D721Med (cell line): ENCODE measurements at regions not wholly inside any gene's neighbourhood (a gene's known extent, or its start where the extent isn't known, plus 50 kb on each side); places are given as distances from the start of the nearest gene placed in this dataset.

ENCODE experiments used
- DNase-seq: peaks from one replicate; pipeline ENCODE4 v3.0.0; 2011; ENCODE audit warnings: low spot score; ENCODE audit not compliant: insufficient read length
- FAIRE-seq: peaks from 2 replicates; lab custom pipeline; 2011; peaks lifted over from hg19 to GRCh38; lab: Jason Lieb, UNC
- TF ChIP-seq, protein P1 (sequence below): IDR thresholded peaks from 2 replicates; pipeline ENCODE4 v1.5.1; 2012; ENCODE audit warnings: mild to moderate bottlenecking, control low read depth; ENCODE audit not compliant: insufficient read depth; ENCODE audit errors: missing control alignments

DNA sequence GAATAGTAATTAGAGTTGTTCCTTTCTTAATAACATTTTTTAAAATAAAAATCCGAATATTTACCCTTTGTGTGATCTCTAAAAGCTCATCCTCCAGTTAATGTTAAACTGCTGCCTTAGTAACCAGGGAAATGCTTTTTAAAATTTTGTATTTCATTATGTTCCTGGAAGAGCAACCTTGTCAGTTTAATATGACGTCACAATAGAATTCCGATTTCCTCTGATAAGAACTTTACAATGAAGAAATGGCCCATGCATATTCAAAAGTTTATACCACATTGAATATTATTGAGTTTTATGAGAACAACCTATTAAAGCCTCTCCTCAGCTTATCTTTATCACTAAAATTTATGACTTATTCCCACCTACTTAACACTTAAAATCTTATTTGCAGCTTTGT is 1566.6 kb downstream of the EFNB2 start:
- TF ChIP-seq, protein P1, sequence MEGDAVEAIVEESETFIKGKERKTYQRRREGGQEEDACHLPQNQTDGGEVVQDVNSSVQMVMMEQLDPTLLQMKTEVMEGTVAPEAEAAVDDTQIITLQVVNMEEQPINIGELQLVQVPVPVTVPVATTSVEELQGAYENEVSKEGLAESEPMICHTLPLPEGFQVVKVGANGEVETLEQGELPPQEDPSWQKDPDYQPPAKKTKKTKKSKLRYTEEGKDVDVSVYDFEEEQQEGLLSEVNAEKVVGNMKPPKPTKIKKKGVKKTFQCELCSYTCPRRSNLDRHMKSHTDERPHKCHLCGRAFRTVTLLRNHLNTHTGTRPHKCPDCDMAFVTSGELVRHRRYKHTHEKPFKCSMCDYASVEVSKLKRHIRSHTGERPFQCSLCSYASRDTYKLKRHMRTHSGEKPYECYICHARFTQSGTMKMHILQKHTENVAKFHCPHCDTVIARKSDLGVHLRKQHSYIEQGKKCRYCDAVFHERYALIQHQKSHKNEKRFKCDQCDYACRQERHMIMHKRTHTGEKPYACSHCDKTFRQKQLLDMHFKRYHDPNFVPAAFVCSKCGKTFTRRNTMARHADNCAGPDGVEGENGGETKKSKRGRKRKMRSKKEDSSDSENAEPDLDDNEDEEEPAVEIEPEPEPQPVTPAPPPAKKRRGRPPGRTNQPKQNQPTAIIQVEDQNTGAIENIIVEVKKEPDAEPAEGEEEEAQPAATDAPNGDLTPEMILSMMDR: no peak
- FAIRE-seq: no peak

DNA sequence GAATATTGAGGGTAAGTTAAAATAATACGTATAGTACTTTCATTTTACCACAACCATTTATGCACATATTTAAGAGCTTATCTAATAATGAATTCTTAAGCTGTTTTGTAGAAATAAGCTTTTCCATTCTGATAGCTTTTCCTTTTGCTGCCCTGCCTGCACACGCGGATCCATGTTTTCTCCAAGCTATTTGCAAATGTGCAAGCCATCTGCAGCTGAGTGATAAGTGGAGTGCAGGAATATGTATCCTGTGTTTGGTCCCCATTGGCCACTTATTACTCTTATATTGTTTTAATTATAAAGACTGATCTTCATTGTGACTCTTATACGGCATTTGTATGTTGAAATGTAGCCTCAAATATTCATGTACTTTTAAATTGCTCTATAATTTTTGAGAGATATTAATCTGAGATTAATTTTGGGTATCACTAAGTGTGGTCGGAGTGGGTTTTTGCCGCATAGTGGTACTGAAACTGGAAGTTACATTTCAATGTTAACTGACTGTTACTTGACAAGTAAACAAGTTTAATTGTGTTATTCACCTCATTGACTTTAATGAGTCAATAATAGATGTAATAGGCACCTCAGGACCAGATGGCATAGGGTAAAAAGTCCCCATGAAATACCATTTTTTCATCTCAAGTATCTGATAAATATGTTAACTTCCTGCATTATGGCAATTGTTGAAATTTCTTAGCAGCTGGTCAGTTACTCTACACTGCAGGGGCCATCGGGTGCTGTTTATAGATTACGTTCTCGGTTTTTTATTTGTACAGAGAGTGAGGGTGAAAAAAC is 1567.4 kb downstream of the EFNB2 start:
- DNase-seq (no peak), FAIRE-seq (no peak)
- TF ChIP-seq, protein P1: no peak

More for the DNA sequence above, 1566.6 kb downstream of the EFNB2 start:
- DNase-seq: no peak

DNA sequence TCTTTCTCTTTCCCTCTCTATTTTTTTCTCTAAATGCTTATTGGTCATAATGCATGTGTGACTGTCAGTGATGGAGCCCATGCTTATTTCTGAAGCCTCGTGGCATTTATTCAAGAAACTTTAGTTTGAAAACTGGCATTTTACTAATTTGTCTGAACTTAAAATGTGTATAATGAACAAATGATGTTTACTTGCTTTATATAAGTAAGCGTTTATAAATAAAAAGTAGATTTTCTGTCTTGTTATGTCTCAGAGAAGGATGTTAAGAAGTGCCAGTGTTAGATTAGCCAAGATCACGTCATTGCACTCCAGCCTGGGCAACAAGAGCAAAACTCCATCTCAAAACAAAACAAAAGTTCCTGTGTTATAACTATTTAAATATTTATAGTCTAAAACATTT is 1568.1 kb downstream of the EFNB2 start:
- FAIRE-seq (no peak), DNase-seq (no peak)
- TF ChIP-seq, protein P1: no peak

DNA sequence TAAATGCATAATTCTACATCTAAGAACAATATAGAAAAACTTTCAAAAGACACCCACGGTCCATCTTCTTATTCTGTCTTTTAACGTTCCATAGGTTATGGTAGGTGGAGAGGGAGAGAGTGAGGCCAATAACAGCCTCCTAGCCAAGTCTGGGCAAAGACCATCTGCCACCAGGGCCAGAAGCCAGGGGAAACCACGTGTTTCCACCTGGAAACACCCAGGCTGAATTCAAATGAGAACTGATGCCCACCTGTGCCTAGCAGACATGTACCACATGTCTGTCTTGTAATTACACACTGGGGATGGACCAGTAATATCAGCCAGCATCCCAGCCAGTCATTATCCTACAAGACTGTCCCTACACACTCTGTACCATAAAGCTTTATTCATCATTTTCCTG is 1573.1 kb downstream of the EFNB2 start:
- no peak for DNase-seq
- TF ChIP-seq, protein P1: no peak
- FAIRE-seq: no peak

DNA sequence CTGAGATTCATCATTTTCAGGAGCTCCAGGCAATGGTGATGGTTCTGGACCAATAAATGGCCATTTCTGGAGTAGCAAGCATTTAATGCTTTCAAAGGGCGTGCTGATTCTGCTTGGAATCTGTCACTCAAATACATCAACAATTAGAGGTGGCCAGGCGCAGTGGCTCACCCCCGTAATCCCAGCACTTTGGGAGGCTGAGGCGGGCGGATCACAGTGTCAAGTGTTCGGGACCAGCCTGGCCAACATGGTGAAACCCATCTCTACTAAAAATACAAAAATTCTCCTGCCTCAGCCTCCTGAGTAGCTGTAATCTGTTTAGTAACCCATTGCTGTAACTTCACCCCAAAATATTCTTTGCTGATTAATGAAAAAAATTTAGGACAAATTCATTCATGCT is 1574.2 kb downstream of the EFNB2 start:
- DNase-seq (no peak), FAIRE-seq (no peak)
- TF ChIP-seq, protein P1: no peak

DNA sequence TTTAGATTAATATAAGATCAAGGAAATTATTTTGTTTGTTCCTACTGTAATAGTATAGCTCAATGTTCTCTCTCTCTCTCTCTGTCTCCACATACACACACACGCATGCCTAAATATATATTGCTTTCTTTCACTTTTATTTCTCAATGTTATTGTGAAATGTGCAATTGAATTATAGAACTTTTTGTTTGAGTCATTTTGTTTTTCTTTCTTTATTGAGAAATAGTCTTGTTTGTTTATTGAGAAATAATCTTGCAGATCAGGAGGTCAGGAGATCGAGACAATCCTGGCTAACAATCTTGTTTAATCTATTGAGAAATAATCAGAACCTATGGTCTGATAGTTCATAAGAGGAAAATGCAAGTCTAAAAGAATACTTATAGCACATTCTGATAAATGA is 1581.3 kb downstream of the EFNB2 start:
- TF ChIP-seq, protein P1: no peak
- DNase-seq (no peak), FAIRE-seq (no peak)

DNA sequence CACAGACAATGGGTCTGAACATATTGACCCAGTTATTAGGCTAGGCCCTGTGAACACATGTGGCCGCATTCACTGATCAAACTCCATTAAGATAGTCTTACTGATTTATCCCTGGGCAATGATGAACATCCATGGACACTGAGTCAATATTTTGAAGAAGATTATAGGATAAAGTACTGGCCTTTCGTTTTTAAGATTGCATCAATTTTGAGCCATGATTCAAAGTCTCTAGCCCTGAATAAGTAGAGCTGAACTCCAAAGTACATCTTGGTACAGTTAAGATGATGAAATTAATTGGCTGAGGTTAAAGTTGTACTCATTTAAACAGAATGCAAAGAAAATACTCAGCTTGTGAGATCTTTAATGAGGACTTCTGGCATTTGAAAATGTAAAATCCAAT is 1581.9 kb downstream of the EFNB2 start:
- DNase-seq (no peak), FAIRE-seq (no peak)
- TF ChIP-seq, protein P1: no peak
